ENCODE measurements at regions not wholly inside any gene's neighbourhood (a gene's known extent, or its start where the extent isn't known, plus 50 kb on each side); places are given as distances from the start of the nearest gene placed in this dataset.
"Not testable (repeated sequence)": the region's sequence is repeated elsewhere in the genome, so short reads cannot be mapped to it uniquely, and the experiment has no call there.

DNA sequence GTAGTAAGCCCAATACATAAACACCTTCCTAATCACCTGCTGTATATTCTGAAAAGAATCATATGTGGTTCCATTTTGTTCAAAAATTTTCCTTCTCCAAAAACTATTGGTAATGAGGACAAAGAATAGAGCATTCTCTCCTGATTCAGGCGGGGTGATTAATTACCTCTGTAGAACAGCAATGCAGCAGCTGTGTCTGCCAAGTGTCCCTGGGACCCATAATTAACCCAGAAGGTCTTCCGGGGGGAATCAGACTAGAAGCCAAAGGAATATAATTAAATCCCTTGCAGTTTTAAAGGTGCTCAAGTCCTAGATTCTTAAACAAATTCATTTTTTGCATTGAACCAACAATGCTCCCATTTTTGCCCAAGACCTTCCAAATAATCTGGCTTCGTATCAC lies 60.3 kb upstream of the ABLIM1 start:
- TF ChIP-seq, protein P1, sequence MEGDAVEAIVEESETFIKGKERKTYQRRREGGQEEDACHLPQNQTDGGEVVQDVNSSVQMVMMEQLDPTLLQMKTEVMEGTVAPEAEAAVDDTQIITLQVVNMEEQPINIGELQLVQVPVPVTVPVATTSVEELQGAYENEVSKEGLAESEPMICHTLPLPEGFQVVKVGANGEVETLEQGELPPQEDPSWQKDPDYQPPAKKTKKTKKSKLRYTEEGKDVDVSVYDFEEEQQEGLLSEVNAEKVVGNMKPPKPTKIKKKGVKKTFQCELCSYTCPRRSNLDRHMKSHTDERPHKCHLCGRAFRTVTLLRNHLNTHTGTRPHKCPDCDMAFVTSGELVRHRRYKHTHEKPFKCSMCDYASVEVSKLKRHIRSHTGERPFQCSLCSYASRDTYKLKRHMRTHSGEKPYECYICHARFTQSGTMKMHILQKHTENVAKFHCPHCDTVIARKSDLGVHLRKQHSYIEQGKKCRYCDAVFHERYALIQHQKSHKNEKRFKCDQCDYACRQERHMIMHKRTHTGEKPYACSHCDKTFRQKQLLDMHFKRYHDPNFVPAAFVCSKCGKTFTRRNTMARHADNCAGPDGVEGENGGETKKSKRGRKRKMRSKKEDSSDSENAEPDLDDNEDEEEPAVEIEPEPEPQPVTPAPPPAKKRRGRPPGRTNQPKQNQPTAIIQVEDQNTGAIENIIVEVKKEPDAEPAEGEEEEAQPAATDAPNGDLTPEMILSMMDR (IDR thresholded peaks at IDR 0.05; ENCODE audit: unreplicated experiment), result no peak
- H3K4me1 Mint-ChIP-seq (ENCODE audit: unreplicated experiment), result peaks cover 40% of the 10 kb centered on the region
- H3K27me3 Mint-ChIP-seq (ENCODE audit: unreplicated experiment), result no peaks in the 10 kb centered on the region
- no peak overlapping the region for H3K4me3 Mint-ChIP-seq (ENCODE audit: unreplicated experiment)
- H3K9me3 Mint-ChIP-seq (ENCODE audit: unreplicated experiment), result no peaks in the 10 kb centered on the region
- H3K36me3 Mint-ChIP-seq (ENCODE audit: low read depth, unreplicated experiment), result no peaks in the 10 kb centered on the region
- no peak overlapping the region for H3K27ac Mint-ChIP-seq (ENCODE audit: unreplicated experiment)
- no peak for DNase-seq (ENCODE audit: low spot score)

DNA sequence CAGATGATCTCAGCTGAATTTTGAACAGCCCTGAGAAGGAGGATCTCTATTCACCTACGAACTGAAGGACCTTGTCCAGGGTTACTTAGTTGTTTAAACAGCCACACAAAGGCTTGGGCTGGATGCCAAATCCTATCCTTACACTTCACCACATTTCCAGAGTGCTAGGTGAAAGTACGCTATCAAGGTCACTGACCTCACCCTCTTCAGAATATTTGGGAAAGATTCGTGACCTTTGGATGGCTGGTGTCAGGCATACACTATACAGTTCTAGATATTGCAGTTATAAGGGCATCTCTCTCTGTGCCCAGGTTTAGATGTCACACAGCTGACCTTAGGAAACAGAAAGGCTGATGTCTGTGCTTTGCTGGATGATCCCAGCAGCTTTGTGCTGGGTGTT lies 61.2 kb upstream of the ABLIM1 start:
- H3K27ac Mint-ChIP-seq (ENCODE audit: unreplicated experiment), result no peak overlapping the region
- H3K36me3 Mint-ChIP-seq (ENCODE audit: low read depth, unreplicated experiment), result no peaks in the 10 kb centered on the region
- no peaks in the 10 kb centered on the region for H3K27me3 Mint-ChIP-seq (ENCODE audit: unreplicated experiment)
- H3K4me3 Mint-ChIP-seq (ENCODE audit: unreplicated experiment), result no peak overlapping the region
- no peak for DNase-seq (ENCODE audit: low spot score)
- no peaks in the 10 kb centered on the region for H3K9me3 Mint-ChIP-seq (ENCODE audit: unreplicated experiment)
- H3K4me1 Mint-ChIP-seq (ENCODE audit: unreplicated experiment), result peaks cover 32% of the 10 kb centered on the region
- TF ChIP-seq, protein P1 (IDR thresholded peaks at IDR 0.05; ENCODE audit: unreplicated experiment), result no peak

DNA sequence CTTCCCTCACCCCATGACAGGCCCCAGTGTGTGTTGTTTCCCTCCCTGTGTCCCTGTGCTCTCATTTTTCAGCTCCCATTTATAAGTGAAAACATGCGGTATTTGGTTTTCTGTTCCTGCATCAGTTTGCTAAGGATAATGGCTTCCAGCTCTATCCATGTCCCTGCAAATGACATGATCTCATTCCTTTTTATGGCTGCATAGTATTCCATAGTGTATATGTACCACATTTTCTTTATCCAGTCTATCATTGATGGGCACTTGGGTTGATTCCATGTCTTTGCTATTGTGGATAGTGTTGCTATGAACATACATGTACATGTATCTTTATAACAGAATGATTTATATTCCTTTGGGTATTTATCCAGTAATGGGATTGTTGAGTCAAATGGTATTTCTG lies 61.9 kb upstream of the ABLIM1 start:
- not testable (repeated sequence) for H3K27ac Mint-ChIP-seq (ENCODE audit: unreplicated experiment); H3K4me3 Mint-ChIP-seq (ENCODE audit: unreplicated experiment); H3K36me3 Mint-ChIP-seq (ENCODE audit: low read depth, unreplicated experiment); H3K27me3 Mint-ChIP-seq (ENCODE audit: unreplicated experiment); H3K9me3 Mint-ChIP-seq (ENCODE audit: unreplicated experiment); DNase-seq (ENCODE audit: low spot score)
- H3K4me1 Mint-ChIP-seq (ENCODE audit: unreplicated experiment), result peaks cover 30% of the 10 kb centered on the region

DNA sequence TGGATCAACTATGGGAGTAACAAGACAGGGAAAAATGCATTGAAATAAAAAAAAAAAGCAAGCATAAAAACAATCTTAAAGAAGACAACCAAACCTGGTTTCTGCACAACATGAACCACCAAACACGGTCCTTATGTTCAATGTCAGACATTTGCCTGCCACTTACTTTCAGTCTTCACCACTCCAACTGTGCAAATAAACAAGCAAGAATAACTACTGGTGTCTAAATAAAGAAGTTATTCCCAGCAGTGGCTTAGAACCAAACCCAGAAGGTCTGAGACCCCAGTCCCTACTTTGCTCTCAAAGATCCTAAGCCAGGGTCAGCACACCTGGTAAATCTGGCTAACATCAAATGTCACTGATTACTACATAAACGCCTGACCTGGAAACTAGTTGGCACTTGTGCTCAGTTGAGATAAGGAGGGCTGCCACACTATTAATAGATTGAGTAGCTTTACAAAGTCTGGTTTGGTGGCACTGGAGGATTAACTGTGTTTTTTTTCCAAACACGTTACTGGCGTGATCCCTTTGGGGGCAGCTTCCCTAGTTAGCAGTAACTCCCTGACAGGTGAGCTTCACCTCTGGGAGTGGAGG lies 62.7 kb upstream of the ABLIM1 start:
- no peaks in the 10 kb centered on the region for H3K36me3 Mint-ChIP-seq (ENCODE audit: low read depth, unreplicated experiment)
- no peaks in the 10 kb centered on the region for H3K9me3 Mint-ChIP-seq (ENCODE audit: unreplicated experiment)
- H3K4me3 Mint-ChIP-seq (ENCODE audit: unreplicated experiment), result no peak overlapping the region
- DNase-seq (ENCODE audit: low spot score), result no peak
- H3K4me1 Mint-ChIP-seq (ENCODE audit: unreplicated experiment), result peaks cover 22% of the 10 kb centered on the region
- TF ChIP-seq, protein P1 (IDR thresholded peaks at IDR 0.05; ENCODE audit: unreplicated experiment), result no peak
- H3K27ac Mint-ChIP-seq (ENCODE audit: unreplicated experiment), result no peak overlapping the region
- no peaks in the 10 kb centered on the region for H3K27me3 Mint-ChIP-seq (ENCODE audit: unreplicated experiment)

DNA sequence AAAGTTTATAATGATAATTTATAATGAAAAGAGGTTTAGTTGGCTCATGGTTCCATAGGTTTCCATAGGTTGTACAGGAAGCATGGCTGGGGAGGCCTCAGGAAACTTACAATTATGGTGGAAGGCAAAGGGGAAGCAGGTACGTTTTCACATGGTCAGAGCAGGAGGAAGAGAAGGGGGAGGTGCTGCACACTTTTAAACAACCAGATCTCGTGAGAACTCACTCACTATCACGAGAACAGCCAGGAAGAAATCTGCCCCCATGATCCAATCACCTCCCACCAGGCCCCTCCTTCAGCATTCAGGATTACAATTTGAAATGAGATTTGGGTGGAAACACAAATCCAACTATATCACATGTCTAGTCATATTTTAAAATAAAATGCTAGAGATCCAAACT lies 64.1 kb upstream of the ABLIM1 start:
- DNase-seq (ENCODE audit: low spot score); H3K9me3 Mint-ChIP-seq (ENCODE audit: unreplicated experiment); H3K27me3 Mint-ChIP-seq (ENCODE audit: unreplicated experiment); H3K27ac Mint-ChIP-seq (ENCODE audit: unreplicated experiment); H3K4me3 Mint-ChIP-seq (ENCODE audit: unreplicated experiment); H3K36me3 Mint-ChIP-seq (ENCODE audit: low read depth, unreplicated experiment): not testable (repeated sequence)
- H3K4me1 Mint-ChIP-seq (ENCODE audit: unreplicated experiment), result peaks cover 15% of the 10 kb centered on the region

DNA sequence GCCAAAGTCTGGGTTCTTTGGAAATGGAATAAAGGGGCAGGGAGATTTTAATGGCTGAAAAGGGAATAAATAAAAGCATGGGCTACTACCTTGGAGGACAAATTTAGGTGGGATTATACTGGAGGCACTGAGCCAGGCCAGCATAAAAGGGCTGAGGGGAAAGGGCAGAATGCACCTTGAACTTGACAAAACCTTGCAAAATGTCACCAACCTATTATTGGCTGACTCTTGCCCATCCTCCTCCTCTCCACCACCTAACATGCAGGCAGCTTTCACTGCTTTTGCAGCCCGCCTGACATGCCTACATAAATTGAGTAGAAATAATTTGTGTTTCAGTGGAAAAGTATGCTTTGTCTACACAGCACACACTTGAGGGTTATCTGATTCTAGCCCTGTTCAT lies 65.3 kb upstream of the ABLIM1 start:
- Mint-ChIP-seq H3K36me3 (ENCODE audit: low read depth, unreplicated experiment) (no peaks in the 10 kb centered on the region), H3K4me1 (ENCODE audit: unreplicated experiment) (peaks cover 15% of the 10 kb centered on the region), H3K9me3 (ENCODE audit: unreplicated experiment) (no peaks in the 10 kb centered on the region), H3K27me3 (ENCODE audit: unreplicated experiment) (peaks cover 2% of the 10 kb centered on the region), H3K4me3 (ENCODE audit: unreplicated experiment) (no peak overlapping the region), H3K27ac (ENCODE audit: unreplicated experiment) (no peak overlapping the region)
- TF ChIP-seq, protein P1 (IDR thresholded peaks at IDR 0.05; ENCODE audit: unreplicated experiment), result no peak
- DNase-seq (ENCODE audit: low spot score), result no peak
